ENCODE measurements at regions not wholly inside any gene's neighbourhood (a gene's known extent, or its start where the extent isn't known, plus 50 kb on each side); places are given as distances from the start of the nearest gene placed in this dataset.

DNA sequence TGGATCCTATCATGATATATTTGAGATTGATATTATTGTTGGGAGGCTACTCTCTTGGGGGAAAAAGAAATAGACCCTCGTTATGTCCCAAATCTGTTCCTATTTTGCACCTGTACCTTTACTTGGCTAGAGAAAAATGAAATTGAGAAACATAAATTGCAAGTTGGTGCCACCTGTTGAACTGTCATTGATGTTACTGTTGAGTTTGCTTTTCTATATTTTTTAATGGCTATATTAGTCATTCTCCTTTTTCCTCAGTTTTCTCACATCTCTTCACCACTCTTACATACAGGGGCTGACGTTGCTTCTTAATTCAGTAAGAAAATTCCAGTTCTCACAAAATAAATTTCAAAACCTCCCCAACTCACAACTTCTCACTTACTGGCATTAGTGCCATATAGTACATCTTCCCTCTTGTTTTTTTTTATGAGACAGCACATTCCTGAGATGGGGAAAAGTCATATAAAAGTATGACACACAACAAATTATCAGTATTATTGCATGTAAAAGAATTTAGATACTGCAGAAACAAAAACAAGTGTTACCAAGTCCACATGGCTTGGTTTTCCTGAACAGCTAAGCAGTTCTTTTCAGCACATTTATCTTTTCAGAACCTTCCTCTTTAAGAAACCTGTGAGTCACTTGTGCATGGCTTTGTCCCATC is 348.3 kb upstream of the DSEL start:
- TF ChIP-seq CTCF (IDR thresholded peaks at IDR 0.05) (no peak), EP300 (IDR thresholded peaks at IDR 0.05) (no peak)

Measured in ovary (tissue), 3 donors.